ENCODE measurements at regions not wholly inside any gene's neighbourhood (a gene's known extent, or its start where the extent isn't known, plus 50 kb on each side); places are given as distances from the start of the nearest gene placed in this dataset.

GRCh38 chr15:69945729-69946128 is 152.0 kb downstream of the TLE3 start:
- TF ChIP-seq GATA2 (IDR thresholded peaks at IDR 0.05; ENCODE audit: low read depth, low read length) = no peak
- no peak for TF ChIP-seq GATA3 (IDR thresholded peaks at IDR 0.05; ENCODE audit: low read depth, low read length)
